VCaP (cell line): ENCODE measurements at regions not wholly inside any gene's neighbourhood (a gene's known extent, or its start where the extent isn't known, plus 50 kb on each side); places are given as distances from the start of the nearest gene placed in this dataset.
A peak's percentile ranks its signal among the peaks of the same experiment; 100 is the strongest.

Source experiments
- H3K27ac ChIP-seq: fragments of 450-650 bp; 2 replicates; pipeline ENCODE4 v1.5.1; 2017
- CTCF ChIP-seq: fragments of 450-650 bp; conservative IDR thresholded peaks from 2 replicates; pipeline ENCODE4 v1.5.1; 2017; ENCODE audit warnings: mild to moderate bottlenecking, moderate library complexity

GRCh38 chr9:86690034-86690433 lies 257.3 kb downstream of the GAS1 start:
- TF ChIP-seq CTCF = no peak
- no peak overlapping the region for H3K27ac ChIP-seq

GRCh38 chr9:86687788-86688187 lies 259.5 kb downstream of the GAS1 start:
- H3K27ac ChIP-seq = no peak overlapping the region
- TF ChIP-seq CTCF = no peak

- TF ChIP-seq CTCF = no peak
- H3K27ac ChIP-seq = peak overlapping the region; percentile 91
Observed at GRCh38 chr9:86685556-86685955, 261.8 kb downstream of the GAS1 start.

GRCh38 chr9:86684148-86684547 lies 263.2 kb downstream of the GAS1 start:
- H3K27ac ChIP-seq = peak overlapping the region; percentile 91
- no peak for TF ChIP-seq CTCF

- TF ChIP-seq CTCF = no peak
Observed at GRCh38 chr9:86682240-86682639, 265.1 kb downstream of the GAS1 start.

GRCh38 chr9:86679909-86680308 lies 267.4 kb downstream of the GAS1 start:
- no peak for TF ChIP-seq CTCF
- H3K27ac ChIP-seq = no peak overlapping the region

More at GRCh38 chr9:86682240-86682639, 265.1 kb downstream of the GAS1 start:
- peak overlapping the region; percentile 91; the same call in 1 of the 2 replicates for H3K27ac ChIP-seq

- TF ChIP-seq CTCF = no peak
- no peak overlapping the region for H3K27ac ChIP-seq
Observed at GRCh38 chr9:86676396-86676795, 270.9 kb downstream of the GAS1 start.

- no peak for TF ChIP-seq CTCF
- no peak overlapping the region for H3K27ac ChIP-seq
Observed at GRCh38 chr9:86675805-86676204, 271.5 kb downstream of the GAS1 start.
